ENCODE measurements at regions not wholly inside any gene's neighbourhood (a gene's known extent, or its start where the extent isn't known, plus 50 kb on each side); places are given as distances from the start of the nearest gene placed in this dataset.

DNA sequence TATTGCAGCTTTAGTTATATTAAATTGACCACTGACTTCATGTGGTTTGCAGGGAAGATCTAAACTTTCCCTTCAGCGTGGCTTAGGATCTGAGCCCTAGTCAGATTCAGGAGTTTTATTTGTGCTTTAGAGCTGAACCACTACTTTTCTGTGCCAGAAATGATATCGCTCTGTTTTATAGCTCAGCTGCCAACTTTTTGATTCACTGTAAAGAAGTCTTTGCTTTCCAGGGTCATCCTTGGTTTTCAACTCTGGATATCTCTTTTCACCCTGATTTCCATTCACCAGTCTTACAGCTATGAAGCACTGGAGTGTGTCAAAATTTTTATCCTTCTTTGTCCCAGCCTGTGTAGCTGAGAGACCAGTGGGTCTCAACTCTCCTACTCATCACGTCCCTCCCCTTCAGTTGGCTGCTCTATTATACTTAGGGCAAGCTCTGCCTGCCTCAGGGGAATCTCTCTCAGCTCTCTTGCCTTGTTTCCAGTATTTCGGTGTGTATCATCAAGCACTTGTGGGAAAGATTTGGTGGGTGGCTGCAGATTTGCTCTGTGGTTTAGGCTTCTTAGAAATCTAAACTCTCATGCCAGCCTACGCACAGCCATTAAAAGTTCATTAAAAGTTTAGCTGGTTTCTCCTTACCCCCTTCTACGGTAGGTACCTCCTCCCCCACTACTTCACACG, 425.5 kb downstream of the TENT5A start:
- Mint-ChIP-seq H3K27me3 (ENCODE audit: low read depth) (no peaks in the 10 kb centered on the region), H3K9me3 (no peaks in the 10 kb centered on the region), H3K36me3 (ENCODE audit: low read depth) (no peaks in the 10 kb centered on the region), H3K4me3 (ENCODE audit: low read depth) (no peak overlapping the region), H3K27ac (no peak overlapping the region), H3K4me1 (ENCODE audit: low read depth) (no peaks in the 10 kb centered on the region)
- DNase-seq (ENCODE audit: low spot score) = no peak
- intact Hi-C loops (cut with micrococcal nuclease) = no loop called here

- DNase-seq (ENCODE audit: low spot score) = no peak
- H3K27me3 Mint-ChIP-seq (ENCODE audit: low read depth) = no peaks in the 10 kb centered on the region
- H3K4me3 Mint-ChIP-seq (ENCODE audit: low read depth) = no peak overlapping the region
- no peaks in the 10 kb centered on the region for H3K36me3 Mint-ChIP-seq (ENCODE audit: low read depth)
- H3K9me3 Mint-ChIP-seq = peaks cover 11% of the 10 kb centered on the region
- intact Hi-C loops (cut with micrococcal nuclease) = no loop called here
- no peaks in the 10 kb centered on the region for H3K4me1 Mint-ChIP-seq (ENCODE audit: low read depth)
- no peak overlapping the region for H3K27ac Mint-ChIP-seq
Observed at GRCh38 chr6:81309811-81310210, 442.7 kb downstream of the TENT5A start.

DNA sequence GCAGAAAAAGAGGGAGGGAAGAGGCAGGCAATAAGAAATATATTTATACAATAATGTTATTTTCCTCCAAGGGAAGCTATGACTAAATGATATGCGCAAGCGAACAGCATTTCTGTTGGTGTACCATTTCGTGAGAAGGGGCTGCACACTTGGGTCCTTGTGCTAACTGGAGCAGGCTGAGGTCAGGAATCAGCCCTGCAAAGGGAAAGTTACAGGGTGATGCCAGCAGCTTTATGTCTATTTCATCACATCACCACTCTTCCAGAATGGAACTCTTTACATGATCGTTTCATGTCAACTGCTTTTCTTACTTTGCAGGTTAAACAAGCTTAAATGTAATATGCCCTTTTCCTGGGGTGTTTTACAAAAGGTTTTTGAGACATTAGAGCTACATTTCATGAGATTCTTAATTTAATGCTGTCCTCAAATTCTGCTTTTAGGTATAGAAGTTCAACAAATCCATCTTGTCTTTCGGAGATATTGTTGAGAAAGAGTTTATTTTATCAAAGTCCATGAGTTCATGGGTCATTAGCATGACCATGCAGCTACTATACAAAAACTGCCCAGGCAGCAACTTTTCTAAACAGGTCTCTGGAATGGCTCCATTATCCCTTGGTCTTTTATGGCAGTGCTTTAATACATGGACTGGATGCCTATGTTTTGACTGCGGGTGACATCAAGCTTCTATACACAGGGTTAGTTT, 443.8 kb downstream of the TENT5A start:
- Mint-ChIP-seq H3K9me3 (peaks cover 10% of the 10 kb centered on the region), H3K27ac (no peak overlapping the region), H3K4me1 (ENCODE audit: low read depth) (no peaks in the 10 kb centered on the region), H3K36me3 (ENCODE audit: low read depth) (no peaks in the 10 kb centered on the region), H3K4me3 (ENCODE audit: low read depth) (no peak overlapping the region), H3K27me3 (ENCODE audit: low read depth) (no peaks in the 10 kb centered on the region)
- DNase-seq (ENCODE audit: low spot score) = no peak
- intact Hi-C loops (cut with micrococcal nuclease) = no loop called here

- no peak for DNase-seq (ENCODE audit: low spot score)
- no peak overlapping the region for H3K4me3 Mint-ChIP-seq (ENCODE audit: low read depth)
- no peak overlapping the region for H3K27ac Mint-ChIP-seq
- H3K36me3 Mint-ChIP-seq (ENCODE audit: low read depth) = no peaks in the 10 kb centered on the region
- intact Hi-C loops (cut with micrococcal nuclease) = no loop called here
- H3K9me3 Mint-ChIP-seq = peaks cover 4% of the 10 kb centered on the region
- H3K4me1 Mint-ChIP-seq (ENCODE audit: low read depth) = no peaks in the 10 kb centered on the region
- H3K27me3 Mint-ChIP-seq (ENCODE audit: low read depth) = no peaks in the 10 kb centered on the region
Observed at GRCh38 chr6:81307651-81308214, 444.7 kb downstream of the TENT5A start.

DNA sequence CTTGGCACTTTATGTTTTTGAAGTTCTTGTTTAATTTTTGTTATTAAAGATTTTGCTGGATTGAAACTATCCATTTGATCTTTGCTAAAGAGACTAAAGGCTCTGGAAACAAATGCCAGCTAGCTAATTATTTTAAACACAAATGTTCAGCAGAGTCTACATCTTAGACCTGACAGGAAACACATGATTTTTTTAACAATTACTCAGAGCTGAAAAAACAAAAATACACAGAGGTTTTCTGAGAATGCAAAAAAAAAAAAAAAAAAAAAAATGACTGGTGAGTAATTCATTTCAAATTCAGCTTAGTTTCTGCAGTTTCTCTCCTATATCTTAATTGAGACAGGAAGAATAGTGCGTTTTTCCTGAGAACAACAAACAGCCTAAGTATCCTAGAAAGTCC, 448.0 kb downstream of the TENT5A start:
- Mint-ChIP-seq H3K27me3 (ENCODE audit: low read depth) (no peaks in the 10 kb centered on the region), H3K4me1 (ENCODE audit: low read depth) (no peaks in the 10 kb centered on the region), H3K27ac (no peak overlapping the region), H3K36me3 (ENCODE audit: low read depth) (no peaks in the 10 kb centered on the region), H3K9me3 (no peaks in the 10 kb centered on the region), H3K4me3 (ENCODE audit: low read depth) (no peak overlapping the region)
- intact Hi-C loops (cut with micrococcal nuclease) = no loop called here
- no peak for DNase-seq (ENCODE audit: low spot score)

DNA sequence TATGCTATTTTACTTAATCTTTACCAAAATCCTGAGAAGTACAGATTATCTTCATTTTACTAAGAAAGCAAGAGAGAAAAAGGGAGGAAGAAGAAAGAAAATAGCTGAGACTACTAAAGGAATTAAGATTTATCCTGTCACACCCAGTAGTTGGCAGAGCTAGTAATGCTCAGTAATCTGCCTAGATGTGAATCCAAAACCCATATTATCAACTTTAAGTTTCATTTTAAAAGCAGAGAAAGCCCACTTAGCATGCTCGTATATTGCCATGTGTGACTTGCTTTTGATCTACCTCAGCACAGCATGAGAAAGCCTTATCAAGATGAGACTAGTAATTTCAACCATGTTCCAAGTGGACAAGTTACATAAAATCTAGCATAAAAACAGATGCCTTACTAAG, 451.5 kb downstream of the TENT5A start:
- Mint-ChIP-seq H3K4me3 (ENCODE audit: low read depth) (no peak overlapping the region), H3K9me3 (no peaks in the 10 kb centered on the region), H3K27ac (no peak overlapping the region), H3K4me1 (ENCODE audit: low read depth) (no peaks in the 10 kb centered on the region), H3K36me3 (ENCODE audit: low read depth) (no peaks in the 10 kb centered on the region), H3K27me3 (ENCODE audit: low read depth) (no peaks in the 10 kb centered on the region)
- intact Hi-C loops (cut with micrococcal nuclease) = no loop called here
- DNase-seq (ENCODE audit: low spot score) = no peak

DNA sequence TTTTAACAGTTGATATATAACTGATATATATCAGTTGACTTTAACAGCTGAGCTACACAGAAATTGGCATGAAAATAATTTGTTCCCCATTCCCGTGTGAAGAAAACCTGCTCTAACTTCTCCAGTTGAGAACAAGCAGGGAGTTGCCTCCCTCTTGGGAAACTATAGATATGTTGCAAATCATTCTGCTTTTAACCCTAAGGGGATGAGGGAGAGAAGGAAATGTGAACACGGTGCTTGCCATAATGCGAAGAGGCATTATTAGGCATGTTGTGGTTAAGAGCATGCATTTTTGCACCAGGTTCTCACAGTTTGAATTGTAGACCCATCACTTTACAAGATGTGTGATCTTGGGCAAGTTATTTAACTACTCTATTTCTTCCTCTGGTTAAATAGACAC, 453.7 kb downstream of the TENT5A start:
- Mint-ChIP-seq H3K27ac (no peak overlapping the region), H3K27me3 (ENCODE audit: low read depth) (no peaks in the 10 kb centered on the region), H3K4me3 (ENCODE audit: low read depth) (no peak overlapping the region), H3K36me3 (ENCODE audit: low read depth) (no peaks in the 10 kb centered on the region), H3K4me1 (ENCODE audit: low read depth) (no peaks in the 10 kb centered on the region), H3K9me3 (no peaks in the 10 kb centered on the region)
- intact Hi-C loops (cut with micrococcal nuclease) = no loop called here
- no peak for DNase-seq (ENCODE audit: low spot score)

DNA sequence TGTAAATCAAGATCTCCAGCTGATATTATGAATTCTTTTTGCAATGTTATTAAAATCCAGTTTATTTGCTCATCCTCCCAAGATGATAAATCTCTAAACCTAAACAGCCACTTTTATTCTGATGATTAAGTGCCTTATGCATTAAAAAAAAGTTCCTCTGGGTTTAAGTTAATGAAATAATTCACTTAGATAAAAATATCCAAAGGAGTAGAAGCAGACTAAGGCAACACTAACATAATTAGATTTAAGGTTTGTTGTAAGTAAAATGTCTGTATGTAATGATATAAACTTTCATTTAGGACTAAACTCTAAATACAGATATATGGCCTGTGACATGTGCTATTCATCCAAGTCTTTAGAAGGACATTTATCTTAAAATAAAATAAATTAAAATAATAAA, 457.2 kb downstream of the TENT5A start:
- Mint-ChIP-seq H3K36me3 (ENCODE audit: low read depth) (no peaks in the 10 kb centered on the region), H3K4me3 (ENCODE audit: low read depth) (no peak overlapping the region)
- intact Hi-C loops (cut with micrococcal nuclease) = no loop called here

GRCh38 chr6:81293896-81294295, 458.6 kb downstream of the TENT5A start:
- intact Hi-C loops (cut with micrococcal nuclease) = no loop called here
- DNase-seq (ENCODE audit: low spot score) = no peak

More for the DNA sequence above, 457.2 kb downstream of the TENT5A start:
- Mint-ChIP-seq H3K9me3 (no peaks in the 10 kb centered on the region), H3K4me1 (ENCODE audit: low read depth) (no peaks in the 10 kb centered on the region), H3K27ac (no peak overlapping the region), H3K27me3 (ENCODE audit: low read depth) (no peaks in the 10 kb centered on the region)
- DNase-seq (ENCODE audit: low spot score) = no peak

GRCh38 chr6:81289229-81289628, 463.3 kb downstream of the TENT5A start:
- Mint-ChIP-seq H3K27me3 (ENCODE audit: low read depth) (no peaks in the 10 kb centered on the region), H3K36me3 (ENCODE audit: low read depth) (no peaks in the 10 kb centered on the region), H3K27ac (no peak overlapping the region), H3K4me3 (ENCODE audit: low read depth) (no peak overlapping the region), H3K9me3 (no peaks in the 10 kb centered on the region), H3K4me1 (ENCODE audit: low read depth) (no peaks in the 10 kb centered on the region)
- intact Hi-C loops (cut with micrococcal nuclease) = no loop called here
- no peak for DNase-seq (ENCODE audit: low spot score)

More at GRCh38 chr6:81293896-81294295, 458.6 kb downstream of the TENT5A start:
- Mint-ChIP-seq H3K36me3 (ENCODE audit: low read depth) (no peaks in the 10 kb centered on the region), H3K4me1 (ENCODE audit: low read depth) (no peaks in the 10 kb centered on the region), H3K4me3 (ENCODE audit: low read depth) (no peak overlapping the region), H3K27me3 (ENCODE audit: low read depth) (no peaks in the 10 kb centered on the region), H3K27ac (no peak overlapping the region), H3K9me3 (no peaks in the 10 kb centered on the region)

DNA sequence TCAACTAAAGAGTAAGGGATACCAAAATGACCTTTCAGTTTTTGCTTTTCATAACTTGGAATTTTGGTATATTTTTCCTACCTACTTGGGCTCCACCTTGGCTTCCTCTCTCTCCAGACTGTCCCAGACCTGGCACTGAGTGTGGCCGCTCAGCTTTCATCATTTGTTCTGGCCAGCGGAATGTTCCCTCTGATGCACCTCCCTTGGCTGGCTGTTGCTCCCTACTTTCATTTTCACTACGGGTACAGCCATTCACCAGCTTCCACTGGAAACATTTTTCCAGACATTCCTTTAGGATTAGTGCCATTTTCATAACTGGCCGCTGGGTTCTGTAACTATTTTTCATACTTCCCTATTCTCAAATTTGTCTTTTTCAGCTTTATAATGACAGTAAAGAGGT, 487.4 kb downstream of the TENT5A start:
- Mint-ChIP-seq H3K36me3 (ENCODE audit: low read depth) (no peaks in the 10 kb centered on the region), H3K27me3 (ENCODE audit: low read depth) (no peaks in the 10 kb centered on the region)

DNA sequence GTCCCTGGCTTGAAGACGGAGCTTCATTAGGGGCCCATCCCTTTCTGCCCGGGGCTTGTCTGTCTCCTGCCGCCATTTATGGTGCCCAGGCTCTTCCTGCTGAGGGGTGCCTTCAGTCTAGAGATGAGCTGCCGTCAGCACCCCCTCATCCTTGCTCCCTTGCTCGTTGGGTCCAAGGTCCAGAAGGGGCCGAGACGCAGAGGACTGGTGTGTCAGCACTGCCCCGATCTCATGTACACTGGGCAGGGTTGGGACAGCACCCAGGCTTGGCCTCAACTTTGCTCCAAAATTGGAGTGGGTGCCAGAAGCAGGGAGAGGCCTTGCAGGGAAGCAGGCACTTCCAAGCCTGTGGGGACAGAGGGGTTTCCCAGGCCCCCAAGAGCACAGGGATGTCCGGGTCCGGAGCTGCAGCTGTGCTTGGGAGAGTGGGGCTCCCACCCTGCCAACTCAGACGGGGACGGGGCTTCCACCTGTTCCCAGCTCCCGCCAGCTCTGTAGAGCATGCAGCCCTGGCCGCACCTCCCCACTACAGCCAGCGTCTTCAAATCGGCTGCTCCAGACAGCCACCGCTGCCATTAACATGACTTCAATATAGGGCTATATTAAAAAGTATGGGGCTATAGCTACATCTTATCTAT, 488.8 kb downstream of the TENT5A start:
- Mint-ChIP-seq H3K4me1 (ENCODE audit: low read depth) (no peaks in the 10 kb centered on the region), H3K27me3 (ENCODE audit: low read depth) (no peaks in the 10 kb centered on the region), H3K27ac (no peak overlapping the region), H3K4me3 (ENCODE audit: low read depth) (no peak overlapping the region), H3K36me3 (ENCODE audit: low read depth) (no peaks in the 10 kb centered on the region), H3K9me3 (no peaks in the 10 kb centered on the region)
- no peak for DNase-seq (ENCODE audit: low spot score)
- intact Hi-C loops (cut with micrococcal nuclease) = no loop called here

More for the DNA sequence above, 487.4 kb downstream of the TENT5A start:
- intact Hi-C loops (cut with micrococcal nuclease) = no loop called here
- no peak for DNase-seq (ENCODE audit: low spot score)
- H3K27ac Mint-ChIP-seq = no peak overlapping the region
- H3K4me3 Mint-ChIP-seq (ENCODE audit: low read depth) = no peak overlapping the region
- no peaks in the 10 kb centered on the region for H3K9me3 Mint-ChIP-seq
- H3K4me1 Mint-ChIP-seq (ENCODE audit: low read depth) = no peaks in the 10 kb centered on the region

DNA sequence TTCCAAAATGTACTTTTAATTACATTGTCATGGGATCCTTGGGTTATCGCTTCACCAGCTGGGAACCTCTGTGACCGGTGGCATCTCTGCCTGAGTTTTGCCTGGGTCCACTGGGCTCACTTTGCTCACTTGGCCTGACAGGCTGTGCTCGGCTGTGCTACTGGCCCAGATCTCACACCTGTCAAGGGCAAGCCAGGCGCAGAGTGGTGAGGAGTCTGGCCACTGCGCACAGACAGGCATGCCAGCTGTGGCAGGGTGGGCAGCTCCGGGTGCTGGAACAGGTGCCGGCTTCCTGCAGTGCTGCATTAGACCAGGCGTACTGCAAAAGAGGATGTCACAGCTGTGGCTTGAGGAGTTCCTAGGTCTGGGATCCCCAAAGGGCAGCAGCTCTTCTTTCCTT, 489.8 kb downstream of the TENT5A start:
- intact Hi-C loops (cut with micrococcal nuclease) = no loop called here
- no peak for DNase-seq (ENCODE audit: low spot score)
- no peaks in the 10 kb centered on the region for H3K27me3 Mint-ChIP-seq (ENCODE audit: low read depth)
- peaks cover 5% of the 10 kb centered on the region for H3K9me3 Mint-ChIP-seq
- H3K27ac Mint-ChIP-seq = no peak overlapping the region
- no peak overlapping the region for H3K4me3 Mint-ChIP-seq (ENCODE audit: low read depth)
- H3K4me1 Mint-ChIP-seq (ENCODE audit: low read depth) = no peaks in the 10 kb centered on the region
- no peaks in the 10 kb centered on the region for H3K36me3 Mint-ChIP-seq (ENCODE audit: low read depth)
